SH-SY5Y (cell line): ENCODE measurements at regions not wholly inside any gene's neighbourhood (a gene's known extent, or its start where the extent isn't known, plus 50 kb on each side); places are given as distances from the start of the nearest gene placed in this dataset.

Experiments
- GATA2 ChIP-seq: IDR thresholded peaks from 2 replicates; pipeline ENCODE4 v1.6.1; 2011; ENCODE audit warnings: mild to moderate bottlenecking, low read depth, low read length
- GATA3 ChIP-seq: IDR thresholded peaks from 2 replicates; pipeline ENCODE4 v1.6.1; 2011; ENCODE audit warnings: low read depth, mild to moderate bottlenecking, low read length, moderate library complexity

GRCh38 chr11:128067780-128068179 lies 519.6 kb downstream of the ETS1 start:
- TF ChIP-seq GATA2 (no peak), GATA3 (no peak)

GRCh38 chr11:128066399-128066798 lies 521.0 kb downstream of the ETS1 start:
- TF ChIP-seq GATA3 (no peak), GATA2 (no peak)

DNA sequence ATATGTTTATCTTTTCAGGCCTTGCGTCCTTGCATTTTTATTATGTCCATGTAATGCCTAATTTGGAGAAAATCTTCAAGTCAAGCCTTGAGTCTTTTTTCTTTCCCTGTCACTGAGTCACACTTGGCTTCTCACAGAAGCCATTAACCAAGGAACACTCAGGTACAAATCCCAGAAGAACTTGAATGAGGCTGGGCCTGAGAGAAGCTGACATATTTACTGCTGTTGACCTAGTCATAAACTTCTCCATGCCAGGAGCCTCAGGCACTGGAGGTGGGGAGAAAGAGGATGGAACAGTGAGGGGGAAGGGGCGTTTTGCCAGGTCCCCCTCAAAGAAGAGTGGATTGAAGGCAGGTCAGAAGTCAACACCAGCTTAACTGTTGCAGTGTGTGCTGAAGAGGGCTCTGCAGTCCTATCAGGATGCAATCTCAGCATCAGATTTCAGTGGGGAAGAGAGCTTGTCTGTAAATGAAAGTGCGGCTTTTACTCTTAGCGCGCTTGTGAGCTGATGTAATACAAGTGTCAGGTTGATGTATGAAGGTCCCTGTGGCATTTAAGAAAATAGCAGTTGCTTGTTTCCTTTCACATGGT lies 526.0 kb downstream of the ETS1 start:
- TF ChIP-seq GATA2 (no peak), GATA3 (no peak)

DNA sequence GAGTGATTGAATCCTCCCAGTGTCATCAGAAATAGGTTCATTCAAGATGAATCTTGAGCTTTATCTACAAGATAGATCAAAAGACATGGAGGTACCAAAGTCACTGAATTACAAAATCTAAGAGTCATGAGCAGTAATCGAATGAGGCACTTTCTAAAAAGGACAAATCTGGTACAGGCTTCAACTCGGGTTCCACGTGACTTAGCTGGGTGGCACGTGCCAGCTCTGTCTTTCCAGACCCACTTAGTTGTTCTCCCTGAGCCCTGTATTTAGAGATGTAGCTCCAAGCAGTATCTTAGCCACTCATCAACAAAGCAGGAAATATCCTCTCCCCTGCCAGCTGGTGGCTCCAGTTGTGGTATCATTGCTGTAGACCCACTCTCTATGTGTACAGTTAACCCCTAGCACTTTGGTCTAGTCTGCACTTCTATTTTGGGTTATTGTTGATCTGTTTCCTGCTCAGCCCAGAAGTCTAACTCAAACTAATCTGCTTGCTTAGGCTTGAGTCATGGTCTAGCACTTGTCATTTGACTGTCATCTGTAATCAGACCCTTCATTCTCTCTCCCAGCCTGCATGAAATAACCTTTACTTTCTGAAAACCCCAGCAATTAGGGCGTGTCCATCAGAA lies 528.7 kb downstream of the ETS1 start:
- TF ChIP-seq GATA3 (no peak), GATA2 (no peak)

DNA sequence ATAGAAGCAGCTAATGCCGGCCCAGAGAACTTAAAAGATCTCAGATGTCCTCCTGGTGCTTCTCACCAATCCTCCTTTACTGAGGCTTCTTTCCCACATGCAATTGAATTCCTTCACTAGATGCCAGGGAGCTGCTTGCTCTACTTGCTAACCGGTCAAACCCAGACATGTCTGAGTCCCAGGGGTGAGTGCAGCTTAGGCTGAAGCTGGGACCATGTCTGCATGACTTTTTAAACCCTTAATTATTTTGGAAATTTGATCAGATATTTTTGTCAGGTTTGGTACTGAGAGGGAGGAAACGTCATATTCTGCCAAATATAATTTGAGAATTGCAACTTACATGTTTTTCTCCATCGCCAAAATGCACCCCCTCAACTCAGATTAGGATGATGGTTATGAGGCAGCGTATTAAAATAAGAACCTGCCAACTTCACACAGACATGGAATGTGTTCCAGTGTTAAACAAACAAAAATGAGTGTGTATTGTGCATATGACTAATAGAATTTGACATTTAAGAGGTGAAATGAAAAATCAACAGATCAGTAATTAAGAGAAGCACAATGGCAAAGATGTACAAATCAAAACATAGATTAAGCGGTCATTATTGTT lies 529.5 kb downstream of the ETS1 start:
- TF ChIP-seq GATA3, result no peak
- no peak for TF ChIP-seq GATA2

DNA sequence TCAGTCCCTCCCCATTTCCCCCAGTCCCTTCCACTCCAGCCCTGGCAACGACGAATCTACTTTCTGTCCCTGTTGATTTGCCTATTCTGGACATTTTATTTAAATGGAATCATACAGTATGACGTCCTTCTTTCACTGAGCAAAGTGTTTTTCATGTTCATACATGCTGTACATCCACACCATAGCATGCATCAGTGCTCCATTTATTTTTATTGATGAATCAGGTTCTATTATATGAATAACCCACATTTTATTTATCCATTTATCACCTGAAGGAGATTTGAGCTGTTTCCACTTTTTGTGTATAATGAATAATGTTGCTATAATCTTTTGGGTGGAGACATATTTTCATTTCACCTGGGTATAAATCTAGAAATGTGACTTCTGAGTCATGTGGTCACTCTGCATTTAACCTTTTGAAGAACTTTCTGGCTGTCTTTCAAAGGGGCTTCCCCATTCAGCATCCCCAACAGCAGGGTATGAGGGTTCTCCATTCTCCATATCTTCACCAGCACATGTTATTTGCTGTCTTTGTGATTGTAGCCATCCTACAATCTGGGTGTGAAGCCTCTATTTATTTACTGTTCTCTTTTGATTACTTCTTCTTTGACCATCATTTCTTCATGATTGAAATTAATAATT lies 531.7 kb downstream of the ETS1 start:
- TF ChIP-seq GATA2, result no peak
- TF ChIP-seq GATA3, result no peak

GRCh38 chr11:128053981-128054931 lies 533.1 kb downstream of the ETS1 start:
- TF ChIP-seq GATA3 (no peak), GATA2 (no peak)

DNA sequence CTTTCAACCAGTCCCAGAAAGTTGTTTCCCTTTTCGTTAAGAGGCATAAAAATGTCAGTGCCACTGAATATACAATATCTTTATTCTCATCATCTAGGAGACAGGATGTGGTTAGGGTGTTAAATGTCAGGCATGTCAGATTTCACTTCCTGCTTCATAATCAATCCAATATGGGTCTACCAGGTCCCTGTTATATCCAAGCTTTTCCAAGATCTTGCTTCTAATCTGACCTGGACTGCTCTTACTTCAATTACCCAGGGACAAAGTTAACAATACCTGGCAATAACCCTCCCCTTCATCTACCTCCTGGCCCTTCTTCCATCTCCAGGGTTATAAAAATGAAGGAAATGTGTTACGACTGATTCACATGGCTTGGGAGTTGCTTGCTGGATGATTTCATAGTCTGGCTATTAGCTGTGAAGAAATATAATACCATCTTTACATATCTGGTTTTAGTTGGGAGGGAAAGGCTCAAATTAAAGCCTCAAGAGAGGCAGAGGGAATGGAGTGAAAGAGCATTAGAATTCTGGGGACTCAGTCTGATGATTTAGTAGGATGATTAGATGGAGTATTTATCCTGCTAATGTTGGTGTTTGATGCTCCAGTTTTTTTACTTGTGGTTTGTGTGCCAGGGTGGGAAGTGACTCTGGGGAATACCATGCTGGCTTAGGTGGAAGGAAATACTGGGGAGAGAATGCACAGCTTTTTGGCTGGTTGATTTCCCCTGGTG lies 534.3 kb downstream of the ETS1 start:
- peak; percentile 62; the same call in 1 of the 2 replicates for TF ChIP-seq GATA3
- peak; percentile 6; the same call in 1 of the 2 replicates for TF ChIP-seq GATA2

DNA sequence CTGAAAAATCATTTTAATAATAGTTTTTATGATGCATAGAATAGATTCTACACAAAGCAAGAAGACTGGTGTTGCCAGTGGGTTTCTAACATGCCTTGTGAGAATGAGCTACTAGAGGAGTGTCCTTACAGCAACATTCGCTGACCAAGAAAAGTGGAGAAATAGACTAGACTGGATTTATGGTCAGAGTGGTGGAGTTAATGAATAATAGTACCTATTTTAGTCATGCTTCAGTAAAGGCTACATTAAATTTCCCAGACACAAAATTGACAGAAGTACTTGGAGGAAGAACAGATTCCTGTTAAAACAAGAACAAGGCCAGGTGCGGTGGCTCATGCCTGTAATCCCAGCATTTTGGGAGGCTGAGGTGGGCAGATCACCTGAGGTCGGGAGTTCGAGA lies 539.2 kb downstream of the ETS1 start:
- TF ChIP-seq GATA2 (no peak), GATA3 (no peak)

- TF ChIP-seq GATA2 (no peak), GATA3 (no peak)
Measured at GRCh38 chr11:128047026-128047425, 540.3 kb downstream of the ETS1 start.

DNA sequence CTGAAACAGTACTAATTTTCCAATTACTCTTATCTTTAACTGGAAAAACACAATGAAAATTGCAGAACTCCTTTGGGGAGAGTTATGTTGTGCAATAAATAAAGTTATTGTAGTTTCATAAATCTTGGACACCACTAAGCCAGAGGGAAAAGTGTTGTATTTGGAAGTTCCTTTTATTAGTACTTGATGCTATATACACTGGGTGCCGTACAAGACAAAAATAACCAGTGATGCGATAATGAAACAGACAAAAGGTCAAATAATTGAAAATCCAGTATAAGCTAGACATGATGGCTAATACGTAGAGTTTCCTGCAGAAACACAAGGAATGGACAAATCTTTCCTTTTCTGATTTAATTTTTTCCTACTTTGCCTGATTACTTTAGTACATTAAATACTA lies 541.1 kb downstream of the ETS1 start:
- TF ChIP-seq GATA3, result no peak
- no peak for TF ChIP-seq GATA2

DNA sequence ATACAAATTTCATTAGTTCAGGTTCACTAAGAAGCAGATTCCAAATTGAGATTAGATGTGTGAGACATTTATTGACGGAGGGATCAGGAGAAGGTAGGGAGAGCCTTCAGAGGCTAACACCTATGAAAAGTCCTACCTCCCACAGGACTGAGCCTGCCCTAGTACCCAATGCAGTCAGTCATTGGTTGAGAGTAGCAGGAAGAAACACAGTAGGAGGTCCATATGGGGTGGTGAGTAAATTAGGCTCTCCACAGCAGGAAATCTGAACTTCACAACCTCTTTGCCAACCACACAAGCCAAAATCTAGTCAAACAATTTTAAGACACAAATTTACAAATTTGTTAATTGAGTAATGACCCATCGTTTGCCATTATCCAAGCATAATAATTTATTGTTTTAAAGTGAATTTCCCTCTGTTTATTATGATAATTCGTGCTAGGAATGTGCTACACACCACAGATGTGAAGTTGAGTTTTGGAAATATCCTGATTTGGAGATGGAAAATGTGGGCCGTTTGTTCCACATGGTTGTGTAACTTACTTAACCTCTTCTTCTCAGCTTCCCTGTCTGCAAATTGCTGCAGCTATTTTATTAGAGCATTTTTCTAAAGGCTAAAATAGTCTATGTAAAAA lies 542.1 kb downstream of the ETS1 start:
- TF ChIP-seq GATA3, result no peak
- no peak for TF ChIP-seq GATA2
